HCT116 (cell line): ENCODE measurements at regions not wholly inside any gene's neighbourhood (a gene's known extent, or its start where the extent isn't known, plus 50 kb on each side); places are given as distances from the start of the nearest gene placed in this dataset.

ENCODE experiments used
- ATAC-seq: fragments of 200-7000 bp; cut with Tn5 transposase; 2 replicates; pipeline ENCODE4 v1.9.1; 2020; ENCODE audit warnings: mild to moderate bottlenecking, moderate library complexity
- BruUV-seq: library from RNA; stranded (reverse); fragments of 400-500 nt; replicated peaks from 2 replicates; lab custom pipeline; 2021; lab: Mats Ljungman, UMichigan
- CTCF ChIA-PET: fragments of 300-600 bp; sonication (Branson Sonifier 250); formaldehyde crosslinking; loops from one replicate; lab custom pipeline; 2021; ENCODE audit warnings: antibody characterized with exemption; lab: Charles Lee
- POLR2A ChIA-PET: fragments of 300-600, 350-600 bp; sonication (Branson Sonifier 250); formaldehyde crosslinking; loops from one replicate; lab custom pipeline; 2021; ENCODE audit warnings: antibody characterized with exemption; lab: Charles Lee
- RAD21 ChIA-PET, 2 experiments: fragments of 300-600 bp; sonication (Branson Sonifier 250); formaldehyde crosslinking; loops; one replicate each; lab custom pipeline; 2023; ENCODE audit warnings: low total read pairs in 2 of 2; ENCODE audit not compliant: uncharacterized antibody in 2 of 2, unreplicated experiment in 2 of 2, low non-redundant PET in 1 of 2; lab: Charles Lee
- DNase-seq: peaks from one replicate; pipeline ENCODE4 v3.0.0-alpha.2; 2010; ENCODE audit warnings: low read depth, low spot score
- H2AFZ ChIP-seq: fragments of 200-600 bp; shearing (Covaris generic), sonication (generic); 2 replicates; pipeline ENCODE4 v1.6.1; 2017; ENCODE audit warnings: low read depth, mixed run types, mixed read lengths, antibody characterized with exemption, low read length; ENCODE audit not compliant: poor library complexity, severe bottlenecking
- H3K27ac ChIP-seq: 2 replicates; pipeline ENCODE4 v1.5.1; 2012; ENCODE audit warnings: low read depth, low read length
- H3K27me3 ChIP-seq: fragments of 200-600 bp; sonication (generic); 2 replicates; pipeline ENCODE4 v1.6.1; 2016; ENCODE audit warnings: mixed run types, low read length, mixed read lengths; ENCODE audit not compliant: insufficient read depth
- H3K36me3 ChIP-seq, 2 experiments: fragments of 200-500 bp in 1 of 2; fragments of 200-600 bp in 1 of 2; sonication (Bioruptor generic) in 1 of 2; sonication (generic) in 1 of 2; 2 replicates each; pipeline versions ENCODE4 v1.5.1 to v1.6.1; 2014 to 2016; ENCODE audit warnings: low read length in 2 of 2, inconsistent platforms in 1 of 2, mixed read lengths in 1 of 2, mixed run types in 1 of 2; ENCODE audit not compliant: insufficient read depth in 2 of 2, control insufficient read depth in 1 of 2
- H3K4me1 ChIP-seq, 2 experiments: fragments of 200-600 bp in 1 of 2; sonication (generic) in 1 of 2; 2 replicates each; pipeline versions ENCODE4 v1.5.1 to v1.6.1; 2012 to 2017; ENCODE audit warnings: low read length in 2 of 2, inconsistent platforms in 1 of 2, mild to moderate bottlenecking in 1 of 2, mixed read lengths in 1 of 2, mixed run types in 1 of 2, moderate library complexity in 1 of 2; ENCODE audit not compliant: insufficient read depth in 2 of 2, control insufficient read depth in 1 of 2
- H3K4me2 ChIP-seq: fragments of 200-600 bp; sonication (generic); 2 replicates; pipeline ENCODE4 v1.6.1; 2017; ENCODE audit warnings: mixed run types, low read length, mixed read lengths
- H3K4me3 ChIP-seq, 2 experiments: fragments of 200-600 bp in 1 of 2; sonication (generic) in 1 of 2; replicated peaks in 1 of 2; 2 replicates each; pipeline ENCODE4 v1.5.1; 2011 to 2016; ENCODE audit warnings: low read length in 2 of 2, control low read depth in 1 of 2, low read depth in 1 of 2, mild to moderate bottlenecking in 1 of 2, mixed read lengths in 1 of 2, mixed run types in 1 of 2
- H3K79me2 ChIP-seq: fragments of 200-600 bp; sonication (generic); 2 replicates; pipeline ENCODE4 v1.6.1; 2017; ENCODE audit warnings: mild to moderate bottlenecking, mixed run types, low read length, moderate library complexity, mixed read lengths; ENCODE audit not compliant: insufficient read depth
- H3K9ac ChIP-seq: fragments of 200-600 bp; sonication (generic); 2 replicates; pipeline ENCODE4 v1.6.1; 2016; ENCODE audit warnings: low read length, mixed read lengths
- H3K9me2 ChIP-seq: fragments of 200-600 bp; sonication (generic), shearing (Covaris generic); 2 replicates; pipeline ENCODE4 v1.6.1; 2017; ENCODE audit warnings: mixed run types, mild to moderate bottlenecking, moderate library complexity; ENCODE audit not compliant: insufficient read depth
- H3K9me3 ChIP-seq, 2 experiments: fragments of 200-500 bp in 1 of 2; fragments of 200-600 bp in 1 of 2; sonication (Bioruptor generic) in 1 of 2; sonication (generic) in 1 of 2; 2 replicates each; pipeline ENCODE4 v1.6.1; 2014 to 2017; ENCODE audit warnings: low read length in 2 of 2, mixed read lengths in 2 of 2, inconsistent platforms in 1 of 2, low read depth in 1 of 2, mild to moderate bottlenecking in 1 of 2, mixed run types in 1 of 2, moderate library complexity in 1 of 2; ENCODE audit not compliant: control insufficient read depth in 1 of 2, insufficient read depth in 1 of 2
- H4K20me1 ChIP-seq: fragments of 200-600 bp; sonication (generic), shearing (Covaris generic); 2 replicates; pipeline ENCODE4 v1.6.1; 2017; ENCODE audit warnings: mixed run types, mild to moderate bottlenecking, moderate library complexity; ENCODE audit not compliant: insufficient read depth
- CBX3 ChIP-seq: IDR thresholded peaks from 2 replicates; pipeline ENCODE4 v1.6.1; 2012; ENCODE audit warnings: low read depth
- ELF1 ChIP-seq: IDR thresholded peaks from 2 replicates; pipeline ENCODE4 v1.6.1; 2012; ENCODE audit warnings: low read depth, borderline replicate concordance
- EZH2phosphoT487 ChIP-seq: fragments of 200-600 bp; IDR thresholded peaks from 2 replicates; pipeline ENCODE4 v1.6.1; 2018; ENCODE audit warnings: antibody characterized with exemption, borderline replicate concordance
- FOSL1 ChIP-seq: IDR thresholded peaks from 2 replicates; pipeline ENCODE4 v1.6.1; 2012; ENCODE audit warnings: low read depth
- JUND ChIP-seq: IDR thresholded peaks from 2 replicates; pipeline ENCODE4 v1.6.1; 2012
- RAD21 ChIP-seq: IDR thresholded peaks from 2 replicates; pipeline ENCODE4 v1.6.1; 2012; ENCODE audit warnings: low read depth, mild to moderate bottlenecking
- REST ChIP-seq: IDR thresholded peaks from 2 replicates; pipeline ENCODE4 v1.6.1; 2012; ENCODE audit warnings: low read depth
- SIN3A ChIP-seq: IDR thresholded peaks from 2 replicates; pipeline ENCODE4 v1.6.1; 2012; ENCODE audit warnings: low read depth
- SP1 ChIP-seq: IDR thresholded peaks from 2 replicates; pipeline ENCODE4 v1.6.1; 2012; ENCODE audit warnings: low read depth
- YY1 ChIP-seq: IDR thresholded peaks from 2 replicates; pipeline ENCODE4 v1.6.1; 2011; ENCODE audit warnings: low read length, low read depth, moderate library complexity, mild to moderate bottlenecking; ENCODE audit not compliant: insufficient replicate concordance; ENCODE audit errors: extremely low read depth
- ZFX ChIP-seq: fragments of 450-650 bp; IDR thresholded peaks from 2 replicates; pipeline ENCODE4 v1.6.1; 2017
- ZNF274 ChIP-seq: fragments of 200-500 bp; sonication (Bioruptor generic); IDR thresholded peaks from 2 replicates; pipeline ENCODE4 v1.6.1; 2014; ENCODE audit warnings: mild to moderate bottlenecking, low read depth, low read length, inconsistent platforms
- intact Hi-C: fragments of 100-400 bp; cut with micrococcal nuclease; formaldehyde crosslinking; loops from 2 replicates; pipeline ENCODE4 v1.10.0; 2022
- TF ChIP-seq, protein P1 (sequence below): IDR thresholded peaks from 2 replicates; pipeline ENCODE4 v1.6.1; 2012
- TF ChIP-seq, protein P2 (sequence below), 3 experiments: fragments of 200-600 bp in 1 of 3; sonication (generic) in 1 of 3; IDR thresholded peaks in 2 of 3; conservative IDR thresholded peaks in 1 of 3; 2 replicates each; pipeline ENCODE4 v1.5.1; 2012 to 2017; ENCODE audit warnings: low read depth in 2 of 3, low read length in 2 of 3, antibody characterized with exemption in 1 of 3, borderline replicate concordance in 1 of 3, control low read depth in 1 of 3, mild to moderate bottlenecking in 1 of 3, mixed read lengths in 1 of 3, mixed run types in 1 of 3, moderate library complexity in 1 of 3; ENCODE audit not compliant: insufficient read depth in 1 of 3
- TF ChIP-seq, protein P3 (sequence below): IDR thresholded peaks from 2 replicates; pipeline ENCODE4 v1.6.1; 2012

DNA sequence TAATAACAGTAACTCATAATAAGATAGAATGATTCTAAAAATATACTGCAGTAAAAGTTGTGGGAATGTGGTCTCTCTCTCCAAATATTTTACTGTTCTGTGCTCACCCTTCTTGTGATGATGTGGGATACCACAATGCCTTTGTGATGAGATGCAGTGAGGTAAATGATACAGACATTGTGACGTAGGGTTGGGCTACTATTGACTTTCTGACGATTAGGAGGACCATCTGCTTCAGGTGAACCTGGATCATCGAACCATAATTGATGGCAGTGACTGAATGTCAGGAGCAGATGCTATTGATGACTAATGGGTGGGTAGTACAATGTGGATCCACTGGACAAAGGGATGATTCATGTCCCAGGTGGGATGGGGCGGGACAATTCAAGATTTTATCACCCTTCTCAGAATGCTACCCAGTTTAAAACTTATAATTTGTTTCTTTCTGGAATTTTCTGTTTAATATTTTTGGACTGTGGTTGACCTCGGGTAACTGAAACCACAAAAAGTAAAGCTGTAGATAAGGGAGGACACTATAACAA, 73.9 kb upstream of the ARMC3 start:
- RAD21 ChIA-PET: no interaction called here

GRCh38 chr10:22852712-22853353, 75.0 kb upstream of the ARMC3 start:
- BruUV-seq: no TSS peak
- no peak overlapping the region for H3K9ac ChIP-seq
- DNase-seq: no peak
- TF ChIP-seq FOSL1 (no peak), JUND (no peak), SP1 (no peak), ZFX (no peak), ELF1 (no peak), RAD21 (no peak), CBX3 (no peak), REST (no peak), EZH2phosphoT487 (no peak), YY1 (no peak), ZNF274 (no peak)
- TF ChIP-seq, protein P1, sequence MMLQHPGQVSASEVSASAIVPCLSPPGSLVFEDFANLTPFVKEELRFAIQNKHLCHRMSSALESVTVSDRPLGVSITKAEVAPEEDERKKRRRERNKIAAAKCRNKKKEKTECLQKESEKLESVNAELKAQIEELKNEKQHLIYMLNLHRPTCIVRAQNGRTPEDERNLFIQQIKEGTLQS: no peak
- TF ChIP-seq, protein P2, sequence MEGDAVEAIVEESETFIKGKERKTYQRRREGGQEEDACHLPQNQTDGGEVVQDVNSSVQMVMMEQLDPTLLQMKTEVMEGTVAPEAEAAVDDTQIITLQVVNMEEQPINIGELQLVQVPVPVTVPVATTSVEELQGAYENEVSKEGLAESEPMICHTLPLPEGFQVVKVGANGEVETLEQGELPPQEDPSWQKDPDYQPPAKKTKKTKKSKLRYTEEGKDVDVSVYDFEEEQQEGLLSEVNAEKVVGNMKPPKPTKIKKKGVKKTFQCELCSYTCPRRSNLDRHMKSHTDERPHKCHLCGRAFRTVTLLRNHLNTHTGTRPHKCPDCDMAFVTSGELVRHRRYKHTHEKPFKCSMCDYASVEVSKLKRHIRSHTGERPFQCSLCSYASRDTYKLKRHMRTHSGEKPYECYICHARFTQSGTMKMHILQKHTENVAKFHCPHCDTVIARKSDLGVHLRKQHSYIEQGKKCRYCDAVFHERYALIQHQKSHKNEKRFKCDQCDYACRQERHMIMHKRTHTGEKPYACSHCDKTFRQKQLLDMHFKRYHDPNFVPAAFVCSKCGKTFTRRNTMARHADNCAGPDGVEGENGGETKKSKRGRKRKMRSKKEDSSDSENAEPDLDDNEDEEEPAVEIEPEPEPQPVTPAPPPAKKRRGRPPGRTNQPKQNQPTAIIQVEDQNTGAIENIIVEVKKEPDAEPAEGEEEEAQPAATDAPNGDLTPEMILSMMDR (IDR thresholded peaks at IDR 0.05 in 2 of 3, conservative IDR thresholded peaks at IDR 0.05 in 1 of 3; ENCODE audit: borderline replicate concordance in 1 of 3, insufficient read depth in 1 of 3, low read depth in 2 of 3, low read length in 2 of 3): no peak
- TF ChIP-seq, protein P3, sequence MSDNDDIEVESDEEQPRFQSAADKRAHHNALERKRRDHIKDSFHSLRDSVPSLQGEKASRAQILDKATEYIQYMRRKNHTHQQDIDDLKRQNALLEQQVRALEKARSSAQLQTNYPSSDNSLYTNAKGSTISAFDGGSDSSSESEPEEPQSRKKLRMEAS: no peak

More for the DNA sequence above, 73.9 kb upstream of the ARMC3 start:
- DNase-seq (no peak), ATAC-seq (no peak)
- no peak overlapping the region for H3K4me2 ChIP-seq
- H3K27ac ChIP-seq: no peak overlapping the region
- H3K9ac ChIP-seq: no peak overlapping the region
- no peaks in the 10 kb centered on the region for H3K9me3 ChIP-seq
- no peaks in the 10 kb centered on the region for H3K79me2 ChIP-seq
- H3K36me3 ChIP-seq: no peaks in the 10 kb centered on the region
- TF ChIP-seq SP1 (no peak), ZNF274 (no peak), SIN3A (no peak)
- H3K4me1 ChIP-seq: peaks cover 0 to 5% of the 10 kb centered on the region in 2 experiments; a peak in 2 of 4 replicates
- ChIA-PET CTCF (no interaction called here), POLR2A (no interaction called here)
- no peaks in the 10 kb centered on the region for H3K27me3 ChIP-seq
- no peaks in the 10 kb centered on the region for H3K9me2 ChIP-seq
- no peak overlapping the region for H3K4me3 ChIP-seq
- no peak overlapping the region for H2AFZ ChIP-seq
- BruUV-seq: no TSS peak
- no peaks in the 10 kb centered on the region for H4K20me1 ChIP-seq
- intact Hi-C loops: no loop called here

More at GRCh38 chr10:22852712-22853353, 75.0 kb upstream of the ARMC3 start:
- H3K27me3 ChIP-seq: no peaks in the 10 kb centered on the region
- no peak for ATAC-seq
- no peaks in the 10 kb centered on the region for H4K20me1 ChIP-seq
- no peaks in the 10 kb centered on the region for H3K79me2 ChIP-seq
- no peak overlapping the region for H3K27ac ChIP-seq
- no peaks in the 10 kb centered on the region for H3K36me3 ChIP-seq
- intact Hi-C loops: no loop called here
- H3K9me2 ChIP-seq: no peaks in the 10 kb centered on the region
- no peak overlapping the region for H2AFZ ChIP-seq
- no peak overlapping the region for H3K4me2 ChIP-seq
- RAD21 ChIA-PET: no interaction called here
- H3K9me3 ChIP-seq: no peaks in the 10 kb centered on the region
- peaks cover 0 to 5% of the 10 kb centered on the region in 2 experiments; a peak in 2 of 4 replicates for H3K4me1 ChIP-seq
- POLR2A ChIA-PET: no interaction called here
- H3K4me3 ChIP-seq: no peak overlapping the region
- CTCF ChIA-PET: no interaction called here
